Prostate gland (tissue), 2 donors: ENCODE measurements at regions not wholly inside any gene's neighbourhood (a gene's known extent, or its start where the extent isn't known, plus 50 kb on each side); places are given as distances from the start of the nearest gene placed in this dataset.

Experiments used
- DNase-seq: peaks from one replicate; pipeline ENCODE4 v3.0.0-alpha.2; 2019; ENCODE audit warnings: low spot score
- H3K27ac ChIP-seq, 2 donors: fragments of 200-600 bp; sonication (generic); 2 replicates each; pipeline ENCODE4 v1.5.1; 2017 to 2019
- H3K27me3 ChIP-seq: fragments of 200-600 bp; sonication (generic); replicated peaks from 2 replicates; pipeline ENCODE4 v1.5.1; 2019; ENCODE audit not compliant: insufficient read depth
- H3K36me3 ChIP-seq, 2 donors: fragments of 200-600 bp; sonication (generic); 1 replicate in 1 of 2; 2 replicates in 1 of 2; pipeline versions ENCODE4 v1.5.1 to v1.8.1; 2017 to 2019
- H3K4me1 ChIP-seq: fragments of 200-600 bp; sonication (generic); replicated peaks from 2 replicates; pipeline ENCODE4 v1.5.1; 2019
- H3K4me3 ChIP-seq, 2 donors: fragments of 200-600 bp; sonication (generic); 2 replicates each; pipeline ENCODE4 v1.5.1; 2017 to 2019
- H3K9me3 ChIP-seq: fragments of 200-600 bp; sonication (generic); 2 replicates; pipeline ENCODE4 v1.5.1; 2017
- CTCF ChIP-seq, 4 experiments: fragments of 200-600 bp in 2 of 4; fragments of 450-650 bp in 2 of 4; sonication (generic) in 2 of 4; IDR thresholded peaks; 1 replicate in 3 of 4; 2 replicates in 1 of 4; pipeline ENCODE4 v1.5.1; 2016 to 2019; ENCODE audit warnings: antibody characterized with exemption in 4 of 4, mild to moderate bottlenecking in 2 of 4, moderate library complexity in 2 of 4
- POLR2A ChIP-seq: fragments of 450-650 bp; IDR thresholded peaks from one replicate; pipeline ENCODE4 v1.6.1; 2016; ENCODE audit warnings: antibody characterized with exemption, mild to moderate bottlenecking
- POLR2AphosphoS5 ChIP-seq: sonication (generic); formaldehyde crosslinking; IDR thresholded peaks from one replicate; pipeline ENCODE4 v1.6.1; 2017; ENCODE audit warnings: antibody characterized with exemption
- WGBS: methylation state at CpG from one replicate; pipeline ENCODE4 v1.1.5; 2018; 5-methylcytosine and 5-hydroxymethylcytosine counted together
- intact Hi-C: fragments of 100-400 bp; cut with DNase I; formaldehyde crosslinking; loops from one replicate; pipeline ENCODE4 v1.14.2; 2022

GRCh38 chrX:109294097-109294814 is 187.6 kb downstream of the GUCY2F start:
- H3K4me3 ChIP-seq, result no peak overlapping the region
- H3K36me3 ChIP-seq, result no peaks in the 10 kb centered on the region
- H3K27me3 ChIP-seq, result no peaks in the 10 kb centered on the region
- no peak overlapping the region for H3K27ac ChIP-seq
- DNase-seq, result no peak
- intact Hi-C loops, result no loop called here
- 48% methylated on average over 4 of the region's 4 CpGs for WGBS
- H3K9me3 ChIP-seq, result no peaks in the 10 kb centered on the region
- H3K4me1 ChIP-seq, result no peaks in the 10 kb centered on the region
- TF ChIP-seq CTCF (IDR thresholded peaks at IDR 0.05) (no peak), POLR2A (no peak), POLR2AphosphoS5 (no peak)

- intact Hi-C loops, result no loop called here
- no peaks in the 10 kb centered on the region for H3K9me3 ChIP-seq
- no peaks in the 10 kb centered on the region for H3K36me3 ChIP-seq
- TF ChIP-seq CTCF (IDR thresholded peaks at IDR 0.05) (no peak), POLR2AphosphoS5 (no peak), POLR2A (no peak)
- H3K27ac ChIP-seq, result no peak overlapping the region
- 67% methylated on average over 1 of the region's 1 CpG for WGBS
- no peaks in the 10 kb centered on the region for H3K27me3 ChIP-seq
- no peak for DNase-seq
- no peak overlapping the region for H3K4me3 ChIP-seq
- no peaks in the 10 kb centered on the region for H3K4me1 ChIP-seq
These were observed 198.0 kb downstream of the GUCY2F start for GRCh38 chrX:109283870-109284269.

GRCh38 chrX:109281483-109282275 is 200.2 kb downstream of the GUCY2F start:
- peak; percentile 10 for DNase-seq
- 5% methylated on average over 3 of the region's 3 CpGs for WGBS
- Histone ChIP-seq H3K4me3 (no peak overlapping the region), H3K4me1 (no peaks in the 10 kb centered on the region), H3K27me3 (no peaks in the 10 kb centered on the region), H3K9me3 (no peaks in the 10 kb centered on the region), H3K36me3 (no peaks in the 10 kb centered on the region), H3K27ac (no peak overlapping the region)
- TF ChIP-seq POLR2AphosphoS5, result no peak
- TF ChIP-seq CTCF (IDR thresholded peaks at IDR 0.05), result no peak
- no peak for TF ChIP-seq POLR2A
- intact Hi-C loops, result no loop called here

- WGBS, result 92% methylated on average over 3 of the region's 3 CpGs
- TF ChIP-seq CTCF (IDR thresholded peaks at IDR 0.05), result no peak
- no peak for TF ChIP-seq POLR2A
- TF ChIP-seq POLR2AphosphoS5, result no peak
- no peak overlapping the region for H3K27ac ChIP-seq
- no peaks in the 10 kb centered on the region for H3K4me1 ChIP-seq
- no peaks in the 10 kb centered on the region for H3K9me3 ChIP-seq
- H3K27me3 ChIP-seq, result no peaks in the 10 kb centered on the region
- no peak for DNase-seq
- no peak overlapping the region for H3K4me3 ChIP-seq
- intact Hi-C loops, result no loop called here
- H3K36me3 ChIP-seq, result no peaks in the 10 kb centered on the region
These were observed 207.1 kb downstream of the GUCY2F start for GRCh38 chrX:109274806-109275205.
